ENCODE measurements at regions not wholly inside any gene's neighbourhood (a gene's known extent, or its start where the extent isn't known, plus 50 kb on each side); places are given as distances from the start of the nearest gene placed in this dataset.

GRCh38 chr11:134560566-134561330, 148.7 kb upstream of the B3GAT1 start:
- no peak for FAIRE-seq
- no TSS peak for BruUV-seq (replicated peaks)
- 48% methylated on average over 9 of the region's 12 CpGs for WGBS (ENCODE audit: low lambda C conversion rate)

More at GRCh38 chr11:134560566-134561330, 148.7 kb upstream of the B3GAT1 start:
- CTCF ChIA-PET (ENCODE audit: low intra/inter-chr PET ratio, low total read pairs): no interaction called here
- intact Hi-C loops (cut with micrococcal nuclease; ENCODE audit: unreplicated experiment): no loop called here
- Histone ChIP-seq H3K27me3 (ENCODE audit: control insufficient read depth in 1 of 2, insufficient read depth in 2 of 2, low read length in 2 of 2) (peaks cover 0 to 25% of the 10 kb centered on the region in 2 experiments; a peak in 3 of 5 replicates), H3K27ac (ENCODE audit: extremely low read length, insufficient read depth, low read length) (no peak overlapping the region), H3K79me2 (ENCODE audit: insufficient read depth, low read length) (no peaks in the 10 kb centered on the region), H3K36me3 (replicated peaks in 1 of 2; ENCODE audit: control insufficient read depth in 1 of 2, insufficient read depth in 2 of 2, low read length in 2 of 2) (no peaks in the 10 kb centered on the region), H2AFZ (ENCODE audit: low read length) (no peak overlapping the region), H3K4me1 (ENCODE audit: insufficient read depth, low read length) (no peaks in the 10 kb centered on the region), H3K4me3 (replicated peaks in 1 of 3; ENCODE audit: insufficient read depth in 1 of 3, low read depth in 2 of 3, low read length in 3 of 3) (no peak overlapping the region), H3K9ac (ENCODE audit: insufficient read depth, low read depth, low read length) (no peak overlapping the region), H4K20me1 (ENCODE audit: insufficient read depth, low read length) (no peaks in the 10 kb centered on the region), H3K9me3 (ENCODE audit: low read length) (no peaks in the 10 kb centered on the region), H3K4me2 (ENCODE audit: low read depth, low read length) (no peak overlapping the region)
- POLR2A ChIA-PET: no interaction called here
- TF ChIP-seq SPEN (CRISPR knock-in tag; IDR thresholded peaks at IDR 0.05; ENCODE audit: low read depth) (no peak), ZNF557 (CRISPR knock-in tag; IDR thresholded peaks at IDR 0.05) (no peak), ZNF142 (CRISPR knock-in tag; IDR thresholded peaks at IDR 0.05) (no peak), ZNF749 (CRISPR knock-in tag; IDR thresholded peaks at IDR 0.05; ENCODE audit: borderline replicate concordance) (no peak), ZNF816 (CRISPR knock-in tag; IDR thresholded peaks at IDR 0.05; ENCODE audit: borderline replicate concordance) (no peak), FOXK1 (CRISPR knock-in tag; IDR thresholded peaks at IDR 0.05; ENCODE audit: borderline replicate concordance, low read depth) (no peak), NFKBIZ (CRISPR knock-in tag; IDR thresholded peaks at IDR 0.05) (no peak), ZNF607 (CRISPR knock-in tag; IDR thresholded peaks at IDR 0.05; ENCODE audit: borderline replicate concordance) (no peak), HDAC2 (CRISPR knock-in tag; IDR thresholded peaks at IDR 0.05) (no peak), CBX5 (CRISPR knock-in tag; IDR thresholded peaks at IDR 0.05; ENCODE audit: borderline replicate concordance) (no peak), MED8 (CRISPR knock-in tag; IDR thresholded peaks at IDR 0.05; ENCODE audit: insufficient replicate concordance) (no peak)
- DNase-seq (ENCODE audit: low spot score) (no peak), ATAC-seq (no peak; the same call in 1 of the 3 replicates)
- in situ Hi-C loops (cut with HindIII; ENCODE audit: extremely low pct_ligation_motif_present, low pct_unique_long_range_greater_than_20kb): no loop called here
